WTC11 (cell line): ENCODE measurements at regions not wholly inside any gene's neighbourhood (a gene's known extent, or its start where the extent isn't known, plus 50 kb on each side); places are given as distances from the start of the nearest gene placed in this dataset.

ENCODE experiments used
- ATAC-seq: fragments of 200-7000 bp; cut with Tn5 transposase; 2 replicates; pipeline ENCODE4 v1.10.0; 2021; ENCODE audit warnings: mild to moderate bottlenecking, moderate library complexity
- CTCF ChIA-PET: fragments of 300-600 bp; sonication (Branson Sonifier 250); formaldehyde crosslinking; loops from one replicate; lab custom pipeline; 2021; ENCODE audit warnings: antibody characterized with exemption; lab: Charles Lee
- POLR2A ChIA-PET: fragments of 350-600 bp; sonication (Branson Sonifier 250); formaldehyde crosslinking; loops from one replicate; lab custom pipeline; 2021; ENCODE audit warnings: antibody characterized with exemption; lab: Charles Lee
- DNase-seq: peaks from one replicate; pipeline ENCODE4 v3.0.0; 2021; ENCODE audit warnings: low spot score
- H3K27ac Mint-ChIP-seq: 2 replicates; pipeline ENCODE4 v1.8.0; 2021; ENCODE audit warnings: mixed read lengths
- H3K27me3 Mint-ChIP-seq: 2 replicates; pipeline ENCODE4 v1.8.0; 2021; ENCODE audit warnings: low read depth, mild to moderate bottlenecking, moderate library complexity, mixed read lengths
- H3K36me3 Mint-ChIP-seq: 2 replicates; pipeline ENCODE4 v1.8.0; 2021; ENCODE audit warnings: mixed read lengths
- H3K4me1 Mint-ChIP-seq: 2 replicates; pipeline ENCODE4 v1.8.0; 2022; ENCODE audit warnings: mixed read lengths
- H3K4me3 Mint-ChIP-seq: 2 replicates; pipeline ENCODE4 v1.8.0; 2021; ENCODE audit warnings: mild to moderate bottlenecking, moderate library complexity, mixed read lengths
- H3K9me3 Mint-ChIP-seq: 2 replicates; pipeline ENCODE4 v1.8.0; 2021; ENCODE audit warnings: mixed read lengths
- CREB1 ChIP-seq: sonication (generic); formaldehyde crosslinking; IDR thresholded peaks from 2 replicates; pipeline ENCODE4 v1.8.0; 2023; ENCODE audit warnings: mild to moderate bottlenecking, missing genetic modification reagents
- CTCF ChIP-seq: fragments of 200-600 bp; IDR thresholded peaks from 2 replicates; pipeline ENCODE4 v1.8.0; 2022; ENCODE audit warnings: antibody characterized with exemption
- EMX1 ChIP-seq: fragments of 250-450 bp; sonication (Bioruptor Pico); IDR thresholded peaks from 2 replicates; pipeline ENCODE4 v1.8.0; 2021; ENCODE audit warnings: mild to moderate bottlenecking
- IRF1 ChIP-seq: sonication (generic); formaldehyde crosslinking; IDR thresholded peaks from 2 replicates; pipeline ENCODE4 v1.8.0; 2023; ENCODE audit warnings: missing genetic modification reagents
- JUN ChIP-seq: sonication (generic); formaldehyde crosslinking; IDR thresholded peaks from 2 replicates; pipeline ENCODE4 v1.8.0; 2023; ENCODE audit warnings: mild to moderate bottlenecking, missing genetic modification reagents
- NR1H2 ChIP-seq: sonication (generic); formaldehyde crosslinking; IDR thresholded peaks from 2 replicates; pipeline ENCODE4 v1.9.0; 2021; ENCODE audit warnings: mild to moderate bottlenecking, moderate library complexity, missing genetic modification reagents
- NR2C2 ChIP-seq: sonication (generic); formaldehyde crosslinking; IDR thresholded peaks from 2 replicates; pipeline ENCODE4 v1.8.0; 2022; ENCODE audit warnings: mild to moderate bottlenecking, missing genetic modification reagents
- PRDM15 ChIP-seq: sonication (generic); formaldehyde crosslinking; IDR thresholded peaks from 2 replicates; pipeline ENCODE4 v1.8.0; 2022; ENCODE audit warnings: missing genetic modification reagents
- TCF7 ChIP-seq: sonication (generic); formaldehyde crosslinking; IDR thresholded peaks from 2 replicates; pipeline ENCODE4 v1.8.0; 2022; ENCODE audit warnings: mild to moderate bottlenecking, low read depth, missing genetic modification reagents, moderate library complexity
- USF2 ChIP-seq: sonication (generic); formaldehyde crosslinking; IDR thresholded peaks from 2 replicates; pipeline ENCODE4 v1.8.1; 2023; ENCODE audit warnings: mild to moderate bottlenecking, missing genetic modification reagents, moderate library complexity
- ZNF281 ChIP-seq: sonication (generic); formaldehyde crosslinking; IDR thresholded peaks from 2 replicates; pipeline ENCODE4 v1.8.0; 2023; ENCODE audit warnings: mild to moderate bottlenecking, missing genetic modification reagents
- ZNF396 ChIP-seq: fragments of 250-450 bp; sonication (Bioruptor Pico); IDR thresholded peaks from 2 replicates; pipeline ENCODE4 v1.8.0; 2021; ENCODE audit warnings: mild to moderate bottlenecking, moderate library complexity, borderline replicate concordance
- ZNF512 ChIP-seq: sonication (generic); formaldehyde crosslinking; IDR thresholded peaks from 2 replicates; pipeline ENCODE4 v1.8.1; 2022; ENCODE audit warnings: missing genetic modification reagents, borderline replicate concordance

- no peaks in the 10 kb centered on the region; the same call in 1 of the 2 replicates for H3K27me3 Mint-ChIP-seq
- ATAC-seq (peak; percentile 79), DNase-seq (peak; percentile 44)
- H3K9me3 Mint-ChIP-seq, result no peaks in the 10 kb centered on the region
- no peaks in the 10 kb centered on the region for H3K36me3 Mint-ChIP-seq
- TF ChIP-seq ZNF396 (CRISPR knock-in tag) (no peak), CREB1 (CRISPR knock-in tag) (no peak), IRF1 (CRISPR knock-in tag) (no peak), JUN (CRISPR knock-in tag) (no peak), NR2C2 (CRISPR knock-in tag) (no peak), NR1H2 (CRISPR knock-in tag) (no peak), USF2 (CRISPR knock-in tag) (no peak), PRDM15 (CRISPR knock-in tag) (no peak), TCF7 (CRISPR knock-in tag) (no peak), ZNF281 (CRISPR knock-in tag) (no peak), EMX1 (no peak)
- H3K4me3 Mint-ChIP-seq, result no peak overlapping the region
- POLR2A ChIA-PET, result no interaction called here
- H3K27ac Mint-ChIP-seq, result no peak overlapping the region; the same call in 1 of the 2 replicates
- H3K4me1 Mint-ChIP-seq, result peaks cover 17% of the 10 kb centered on the region
- CTCF ChIA-PET, result interaction anchor here (0.6 to 1.8 kb wide), 5 partner anchors 8 to 444 kb away, joined by 3 to 8 read pairs (median 3); no protein-coding TSS in a partner anchor
Measured at GRCh38 chr11:119782006-119782738, 53.2 kb upstream of the NECTIN1 start.

- DNase-seq (no peak), ATAC-seq (no peak)
- ChIA-PET CTCF (interaction anchor here (1.3 to 2.6 kb wide), 4 partner anchors 13 to 59 kb away, joined by 3 to 8 read pairs (median 3); no protein-coding TSS in a partner anchor), POLR2A (no interaction called here)
- peaks cover 11% of the 10 kb centered on the region for H3K4me1 Mint-ChIP-seq
- no peak overlapping the region for H3K27ac Mint-ChIP-seq
- no peaks in the 10 kb centered on the region for H3K36me3 Mint-ChIP-seq
- H3K27me3 Mint-ChIP-seq, result no peaks in the 10 kb centered on the region; the same call in 1 of the 2 replicates
- H3K4me3 Mint-ChIP-seq, result no peak overlapping the region
- H3K9me3 Mint-ChIP-seq, result no peaks in the 10 kb centered on the region
- TF ChIP-seq CTCF (no peak), ZNF512 (CRISPR knock-in tag) (peak; percentile 92)
Measured at GRCh38 chr11:119780222-119780953, 51.4 kb upstream of the NECTIN1 start.
